ENCODE measurements at regions not wholly inside any gene's neighbourhood (a gene's known extent, or its start where the extent isn't known, plus 50 kb on each side); places are given as distances from the start of the nearest gene placed in this dataset.

- Histone ChIP-seq H3K9me3 (no peaks in the 10 kb centered on the region), H3K27ac (no peak overlapping the region), H3K36me3 (no peaks in the 10 kb centered on the region), H3K27me3 (no peaks in the 10 kb centered on the region), H3K4me3 (no peak overlapping the region), H3K4me1 (no peaks in the 10 kb centered on the region)
- no peak for DNase-seq (ENCODE audit: low spot score)
- TF ChIP-seq, protein P1, sequence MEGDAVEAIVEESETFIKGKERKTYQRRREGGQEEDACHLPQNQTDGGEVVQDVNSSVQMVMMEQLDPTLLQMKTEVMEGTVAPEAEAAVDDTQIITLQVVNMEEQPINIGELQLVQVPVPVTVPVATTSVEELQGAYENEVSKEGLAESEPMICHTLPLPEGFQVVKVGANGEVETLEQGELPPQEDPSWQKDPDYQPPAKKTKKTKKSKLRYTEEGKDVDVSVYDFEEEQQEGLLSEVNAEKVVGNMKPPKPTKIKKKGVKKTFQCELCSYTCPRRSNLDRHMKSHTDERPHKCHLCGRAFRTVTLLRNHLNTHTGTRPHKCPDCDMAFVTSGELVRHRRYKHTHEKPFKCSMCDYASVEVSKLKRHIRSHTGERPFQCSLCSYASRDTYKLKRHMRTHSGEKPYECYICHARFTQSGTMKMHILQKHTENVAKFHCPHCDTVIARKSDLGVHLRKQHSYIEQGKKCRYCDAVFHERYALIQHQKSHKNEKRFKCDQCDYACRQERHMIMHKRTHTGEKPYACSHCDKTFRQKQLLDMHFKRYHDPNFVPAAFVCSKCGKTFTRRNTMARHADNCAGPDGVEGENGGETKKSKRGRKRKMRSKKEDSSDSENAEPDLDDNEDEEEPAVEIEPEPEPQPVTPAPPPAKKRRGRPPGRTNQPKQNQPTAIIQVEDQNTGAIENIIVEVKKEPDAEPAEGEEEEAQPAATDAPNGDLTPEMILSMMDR (IDR thresholded peaks at IDR 0.05) = no peak
Measured at GRCh38 chr2:158049129-158049855, 52.4 kb upstream of the UPP2 start.

DNA sequence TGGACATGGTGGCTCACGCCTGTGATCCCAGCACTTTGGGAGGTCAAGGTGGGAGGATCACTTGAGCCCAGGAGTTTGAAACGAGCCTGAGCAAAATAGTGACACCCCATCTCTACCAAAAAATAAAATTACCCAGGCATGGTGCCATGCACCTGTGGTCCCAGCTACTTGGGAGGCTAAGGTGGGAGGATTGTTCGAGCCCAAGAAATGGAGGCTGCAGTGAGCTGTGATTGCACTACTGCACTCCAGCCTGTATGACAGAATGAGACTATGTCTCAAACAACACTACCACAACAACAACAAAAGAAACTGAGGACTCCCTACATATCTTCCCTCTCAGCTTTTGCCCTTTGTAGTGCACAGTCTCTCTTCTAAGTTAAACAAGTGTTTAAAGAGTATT, 53.3 kb upstream of the UPP2 start:
- H3K27me3 ChIP-seq = no peaks in the 10 kb centered on the region
- no peaks in the 10 kb centered on the region for H3K36me3 ChIP-seq
- TF ChIP-seq, protein P1 (IDR thresholded peaks at IDR 0.05) = no peak
- DNase-seq (ENCODE audit: low spot score) = no peak
- H3K4me3 ChIP-seq = no peak overlapping the region
- H3K9me3 ChIP-seq = no peaks in the 10 kb centered on the region
- no peak overlapping the region for H3K27ac ChIP-seq
- H3K4me1 ChIP-seq = no peaks in the 10 kb centered on the region

- no peak for DNase-seq (ENCODE audit: low spot score)
- TF ChIP-seq, protein P1 (IDR thresholded peaks at IDR 0.05) = no peak
- H3K9me3 ChIP-seq = no peaks in the 10 kb centered on the region
- no peaks in the 10 kb centered on the region for H3K36me3 ChIP-seq
- H3K27me3 ChIP-seq = no peaks in the 10 kb centered on the region
- H3K27ac ChIP-seq = no peak overlapping the region
- no peak overlapping the region for H3K4me3 ChIP-seq
- no peaks in the 10 kb centered on the region for H3K4me1 ChIP-seq
Measured at GRCh38 chr2:158047156-158047611, 54.5 kb upstream of the UPP2 start.

GRCh38 chr2:158046121-158046880, 55.4 kb upstream of the UPP2 start:
- Histone ChIP-seq H3K4me1 (no peaks in the 10 kb centered on the region), H3K27me3 (no peaks in the 10 kb centered on the region), H3K4me3 (no peak overlapping the region), H3K9me3 (no peaks in the 10 kb centered on the region), H3K27ac (no peak overlapping the region), H3K36me3 (no peaks in the 10 kb centered on the region)
- TF ChIP-seq, protein P1 (IDR thresholded peaks at IDR 0.05) = no peak
- DNase-seq (ENCODE audit: low spot score) = no peak

DNA sequence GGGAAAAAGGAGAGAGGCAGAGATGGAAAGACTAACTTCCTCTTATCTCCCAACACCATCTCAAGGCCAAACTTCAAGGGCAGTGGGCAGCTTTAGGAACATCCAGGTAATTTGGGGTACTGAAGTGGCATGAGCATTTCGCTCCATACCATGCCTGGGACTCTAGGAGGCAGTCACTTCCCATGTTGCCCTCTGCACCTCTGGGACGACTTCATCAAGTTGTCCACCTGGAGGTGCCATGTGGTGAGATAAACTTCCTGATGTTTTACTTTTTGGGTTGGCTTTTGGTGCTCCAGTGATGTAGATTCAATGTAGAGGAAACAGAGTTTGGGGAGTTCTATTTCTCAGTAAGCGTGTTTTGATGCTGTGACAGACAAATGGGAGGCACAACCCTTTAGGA, 56.3 kb upstream of the UPP2 start:
- TF ChIP-seq, protein P1 (IDR thresholded peaks at IDR 0.05) = no peak
- DNase-seq (ENCODE audit: low spot score) = no peak

More for the DNA sequence above, 56.3 kb upstream of the UPP2 start:
- H3K27me3 ChIP-seq = no peaks in the 10 kb centered on the region
- H3K36me3 ChIP-seq = no peaks in the 10 kb centered on the region
- no peaks in the 10 kb centered on the region for H3K4me1 ChIP-seq
- no peak overlapping the region for H3K4me3 ChIP-seq
- no peaks in the 10 kb centered on the region for H3K9me3 ChIP-seq
- no peak overlapping the region for H3K27ac ChIP-seq

All from right atrium auricular region (tissue), 2 donors.